Activated naive CD8-positive, alpha-beta T cell treated with anti-CD3 and anti-CD28 coated beads for 36 hours (primary cell): ENCODE measurements at regions not wholly inside any gene's neighbourhood (a gene's known extent, or its start where the extent isn't known, plus 50 kb on each side); places are given as distances from the start of the nearest gene placed in this dataset.

Source experiments
- DNase-seq: peaks from one replicate; pipeline ENCODE4 v3.0.0; 2021
- H3K27ac Mint-ChIP-seq: one replicate; pipeline ENCODE4 v1.8.0; 2022; ENCODE audit warnings: mild to moderate bottlenecking, moderate library complexity, mixed read lengths
- H3K27me3 Mint-ChIP-seq: one replicate; pipeline ENCODE4 v1.8.0; 2022; ENCODE audit warnings: mild to moderate bottlenecking, mixed read lengths
- H3K36me3 Mint-ChIP-seq: one replicate; pipeline ENCODE4 v1.8.0; 2021; ENCODE audit warnings: mild to moderate bottlenecking, mixed read lengths
- H3K4me1 Mint-ChIP-seq: one replicate; pipeline ENCODE4 v1.8.0; 2021; ENCODE audit warnings: mixed read lengths
- H3K4me3 Mint-ChIP-seq: one replicate; pipeline ENCODE4 v1.8.0; 2022; ENCODE audit warnings: mild to moderate bottlenecking, moderate library complexity, mixed read lengths
- H3K9me3 Mint-ChIP-seq: one replicate; pipeline ENCODE4 v1.8.0; 2022; ENCODE audit warnings: mixed read lengths

GRCh38 chr18:55839343-55839742 is 251.4 kb upstream of the TCF4 start:
- Mint-ChIP-seq H3K27me3 (no peaks in the 10 kb centered on the region), H3K4me1 (no peaks in the 10 kb centered on the region), H3K9me3 (peaks cover 7% of the 10 kb centered on the region), H3K27ac (no peak overlapping the region), H3K36me3 (no peaks in the 10 kb centered on the region), H3K4me3 (no peak overlapping the region)
- DNase-seq = no peak

- H3K27ac Mint-ChIP-seq = no peak overlapping the region
- no peak overlapping the region for H3K4me3 Mint-ChIP-seq
- no peaks in the 10 kb centered on the region for H3K36me3 Mint-ChIP-seq
- H3K27me3 Mint-ChIP-seq = no peaks in the 10 kb centered on the region
- peaks cover 7% of the 10 kb centered on the region for H3K9me3 Mint-ChIP-seq
- no peaks in the 10 kb centered on the region for H3K4me1 Mint-ChIP-seq
- DNase-seq = no peak
Observed at GRCh38 chr18:55838841-55839240, 250.8 kb upstream of the TCF4 start.

DNA sequence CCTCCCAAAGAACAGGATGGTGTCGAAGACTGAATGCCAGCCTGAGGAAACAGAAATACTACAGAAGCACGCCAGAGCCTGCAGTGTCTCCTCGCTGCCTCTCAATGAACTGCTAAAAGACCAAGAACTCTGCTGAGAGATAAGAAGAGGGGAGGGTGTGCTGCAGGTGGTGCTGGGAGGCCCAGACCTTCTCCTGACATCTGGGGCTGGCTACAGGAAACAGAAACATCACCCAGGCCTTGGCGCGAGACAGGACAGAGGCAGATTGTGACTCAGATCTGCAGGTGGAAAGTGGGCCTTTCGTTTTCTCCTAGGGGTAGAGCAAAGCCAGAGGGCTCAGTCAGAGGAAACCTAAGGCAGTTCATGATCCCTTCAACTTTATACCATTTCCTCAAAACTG is 250.3 kb upstream of the TCF4 start:
- peaks cover 7% of the 10 kb centered on the region for H3K9me3 Mint-ChIP-seq
- DNase-seq = no peak
- no peaks in the 10 kb centered on the region for H3K36me3 Mint-ChIP-seq
- no peaks in the 10 kb centered on the region for H3K4me1 Mint-ChIP-seq
- no peak overlapping the region for H3K4me3 Mint-ChIP-seq
- no peaks in the 10 kb centered on the region for H3K27me3 Mint-ChIP-seq
- H3K27ac Mint-ChIP-seq = no peak overlapping the region

DNA sequence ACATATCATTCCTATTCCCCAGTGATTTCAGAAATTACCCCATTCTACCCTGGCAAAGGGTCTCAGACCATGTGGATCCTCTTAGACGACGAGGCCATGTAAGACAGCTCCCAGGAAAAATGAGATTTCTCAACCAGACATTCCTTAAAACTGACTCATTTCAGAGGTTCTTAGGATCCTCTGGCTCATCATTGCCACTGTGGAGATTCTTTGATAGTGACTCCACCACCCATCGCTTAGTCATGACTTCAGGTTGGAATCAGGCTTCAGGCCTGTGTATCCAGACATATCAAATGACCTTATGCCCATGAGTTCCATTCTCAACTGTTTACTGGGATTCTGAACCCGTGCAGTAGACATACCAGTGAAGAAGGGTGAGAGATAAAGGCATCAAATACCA is 245.6 kb upstream of the TCF4 start:
- Mint-ChIP-seq H3K27ac (no peak overlapping the region), H3K4me3 (no peak overlapping the region), H3K36me3 (no peaks in the 10 kb centered on the region), H3K4me1 (no peaks in the 10 kb centered on the region), H3K27me3 (no peaks in the 10 kb centered on the region), H3K9me3 (peaks cover 7% of the 10 kb centered on the region)
- no peak for DNase-seq

DNA sequence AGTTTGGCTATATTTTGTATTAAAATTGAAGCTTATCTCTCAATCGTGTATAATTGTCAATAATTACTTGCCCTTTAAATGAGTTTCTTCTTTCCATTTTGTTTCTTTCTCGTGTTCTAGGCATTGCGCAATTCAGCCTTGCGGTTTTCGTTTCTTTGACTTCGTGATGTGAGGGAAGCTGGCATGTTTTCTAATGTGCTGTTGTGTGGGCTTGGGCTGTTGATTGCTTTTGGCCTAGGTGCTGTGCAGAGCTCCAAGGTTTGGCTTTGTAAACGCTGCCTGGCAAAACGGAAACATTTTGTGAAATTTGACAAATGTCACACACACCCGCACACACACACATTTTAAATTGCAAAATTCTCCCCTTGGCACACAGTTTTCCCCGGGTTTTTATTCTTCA is 242.6 kb upstream of the TCF4 start:
- H3K27me3 Mint-ChIP-seq = no peaks in the 10 kb centered on the region
- no peak overlapping the region for H3K27ac Mint-ChIP-seq
- no peaks in the 10 kb centered on the region for H3K4me1 Mint-ChIP-seq
- no peaks in the 10 kb centered on the region for H3K36me3 Mint-ChIP-seq
- H3K4me3 Mint-ChIP-seq = no peak overlapping the region
- peaks cover 3% of the 10 kb centered on the region for H3K9me3 Mint-ChIP-seq
- no peak for DNase-seq

DNA sequence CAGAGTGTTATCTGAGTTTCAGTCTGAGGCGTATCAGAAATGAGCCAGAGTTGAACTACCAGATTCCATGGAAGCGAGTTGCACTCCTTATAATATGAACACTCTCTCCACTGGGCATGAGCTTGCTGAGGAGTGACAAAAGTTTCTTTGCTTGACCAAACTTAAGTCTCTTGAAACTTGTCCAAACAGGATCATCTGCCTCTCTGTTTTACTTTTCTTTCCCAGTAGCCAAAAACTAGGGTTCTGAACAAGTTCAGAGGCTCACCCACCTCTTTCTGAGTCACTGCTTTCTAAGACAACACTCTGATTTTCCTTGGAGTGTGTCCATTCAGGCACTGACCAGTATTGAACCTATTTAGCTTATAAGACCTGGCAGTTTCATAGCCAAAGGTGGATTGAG is 233.2 kb upstream of the TCF4 start:
- DNase-seq = no peak

GRCh38 chr18:55819448-55819847 is 231.5 kb upstream of the TCF4 start:
- no peaks in the 10 kb centered on the region for H3K9me3 Mint-ChIP-seq
- no peaks in the 10 kb centered on the region for H3K36me3 Mint-ChIP-seq
- H3K4me3 Mint-ChIP-seq = no peak overlapping the region
- no peaks in the 10 kb centered on the region for H3K27me3 Mint-ChIP-seq
- no peak for DNase-seq
- no peak overlapping the region for H3K27ac Mint-ChIP-seq
- H3K4me1 Mint-ChIP-seq = no peaks in the 10 kb centered on the region

More for the DNA sequence above, 233.2 kb upstream of the TCF4 start:
- H3K4me1 Mint-ChIP-seq = no peaks in the 10 kb centered on the region
- H3K27ac Mint-ChIP-seq = no peak overlapping the region
- peaks cover 2% of the 10 kb centered on the region for H3K9me3 Mint-ChIP-seq
- no peaks in the 10 kb centered on the region for H3K36me3 Mint-ChIP-seq
- no peaks in the 10 kb centered on the region for H3K27me3 Mint-ChIP-seq
- H3K4me3 Mint-ChIP-seq = no peak overlapping the region

GRCh38 chr18:55818284-55818683 is 230.3 kb upstream of the TCF4 start:
- DNase-seq = no peak
- H3K4me3 Mint-ChIP-seq = no peak overlapping the region
- no peaks in the 10 kb centered on the region for H3K9me3 Mint-ChIP-seq
- H3K27ac Mint-ChIP-seq = no peak overlapping the region
- no peaks in the 10 kb centered on the region for H3K36me3 Mint-ChIP-seq
- H3K27me3 Mint-ChIP-seq = no peaks in the 10 kb centered on the region
- no peaks in the 10 kb centered on the region for H3K4me1 Mint-ChIP-seq

- no peaks in the 10 kb centered on the region for H3K27me3 Mint-ChIP-seq
- no peak overlapping the region for H3K27ac Mint-ChIP-seq
Observed at GRCh38 chr18:55811925-55812324, 223.9 kb upstream of the TCF4 start.

DNA sequence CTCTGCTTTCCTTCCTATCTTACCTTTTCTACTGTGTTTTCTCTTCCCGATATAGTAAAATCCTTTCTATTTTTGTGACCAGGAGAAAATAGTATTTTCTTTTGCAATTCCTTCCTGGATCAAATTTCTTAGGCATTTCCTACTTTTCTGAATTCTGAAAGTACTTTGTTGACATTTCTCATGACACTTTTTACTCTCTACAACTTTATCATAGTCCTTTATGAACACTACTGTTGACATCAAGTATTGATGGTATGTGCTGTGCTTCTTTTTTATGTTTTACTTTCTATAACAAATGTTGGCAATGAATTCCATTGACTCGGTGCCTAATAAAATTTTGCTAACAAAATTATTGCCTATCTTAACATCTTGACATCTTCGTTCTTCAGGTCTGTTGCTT is 217.7 kb upstream of the TCF4 start:
- no peak overlapping the region for H3K4me3 Mint-ChIP-seq
- H3K36me3 Mint-ChIP-seq = no peaks in the 10 kb centered on the region

More at GRCh38 chr18:55811925-55812324, 223.9 kb upstream of the TCF4 start:
- H3K4me1 Mint-ChIP-seq = no peaks in the 10 kb centered on the region
- no peaks in the 10 kb centered on the region for H3K36me3 Mint-ChIP-seq
- no peak for DNase-seq
- H3K9me3 Mint-ChIP-seq = no peaks in the 10 kb centered on the region
- H3K4me3 Mint-ChIP-seq = no peak overlapping the region

GRCh38 chr18:55795101-55795669 is 207.2 kb upstream of the TCF4 start:
- Mint-ChIP-seq H3K27me3 (peaks cover 3% of the 10 kb centered on the region), H3K27ac (no peak overlapping the region), H3K9me3 (peaks cover under 1% of the 10 kb centered on the region), H3K36me3 (no peaks in the 10 kb centered on the region), H3K4me3 (no peak overlapping the region), H3K4me1 (no peaks in the 10 kb centered on the region)
- no peak for DNase-seq

More for the DNA sequence above, 217.7 kb upstream of the TCF4 start:
- Mint-ChIP-seq H3K27ac (no peak overlapping the region), H3K9me3 (peaks cover 2% of the 10 kb centered on the region), H3K4me1 (no peaks in the 10 kb centered on the region), H3K27me3 (no peaks in the 10 kb centered on the region)
- DNase-seq = no peak

DNA sequence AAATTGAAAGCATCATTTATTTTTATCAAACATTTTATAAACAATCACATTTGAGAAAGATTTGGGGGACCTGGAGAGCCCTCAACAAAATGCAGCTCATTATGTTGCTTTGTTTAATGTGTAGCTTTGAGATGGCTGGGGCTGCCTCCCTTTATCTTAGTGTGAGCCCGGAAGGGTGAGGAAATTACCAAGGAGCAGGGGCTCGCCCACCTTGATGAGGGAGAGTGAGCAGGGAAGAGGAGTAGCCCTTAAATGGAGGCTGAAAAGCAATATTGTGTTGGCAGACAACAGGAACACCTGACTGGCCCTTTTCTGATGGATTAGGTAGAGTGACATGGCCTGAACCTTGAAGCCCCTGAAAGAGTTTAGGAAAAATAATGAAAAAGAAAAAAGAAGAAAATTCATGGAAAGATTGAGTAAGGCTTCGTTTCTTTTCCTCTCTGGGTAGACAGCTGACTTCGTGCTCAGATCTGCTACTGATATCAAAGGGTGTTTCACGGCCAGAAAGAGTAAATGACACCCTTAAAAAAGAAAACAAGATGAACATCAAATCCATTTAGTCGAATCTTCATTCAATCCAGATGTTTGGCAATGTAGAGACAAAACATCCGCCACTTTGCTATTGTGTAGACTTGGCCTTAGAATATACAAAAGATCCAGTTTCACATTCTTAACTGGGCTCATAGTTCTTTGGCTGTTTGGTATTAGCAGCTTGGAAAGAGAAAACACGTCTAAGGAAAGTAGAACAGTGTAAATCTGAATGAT is 206.5 kb upstream of the TCF4 start:
- no peak overlapping the region for H3K4me3 Mint-ChIP-seq
- no peaks in the 10 kb centered on the region for H3K36me3 Mint-ChIP-seq
- no peaks in the 10 kb centered on the region for H3K9me3 Mint-ChIP-seq
- H3K4me1 Mint-ChIP-seq = no peaks in the 10 kb centered on the region
- peaks cover 3% of the 10 kb centered on the region for H3K27me3 Mint-ChIP-seq
- no peak overlapping the region for H3K27ac Mint-ChIP-seq
- DNase-seq = no peak

DNA sequence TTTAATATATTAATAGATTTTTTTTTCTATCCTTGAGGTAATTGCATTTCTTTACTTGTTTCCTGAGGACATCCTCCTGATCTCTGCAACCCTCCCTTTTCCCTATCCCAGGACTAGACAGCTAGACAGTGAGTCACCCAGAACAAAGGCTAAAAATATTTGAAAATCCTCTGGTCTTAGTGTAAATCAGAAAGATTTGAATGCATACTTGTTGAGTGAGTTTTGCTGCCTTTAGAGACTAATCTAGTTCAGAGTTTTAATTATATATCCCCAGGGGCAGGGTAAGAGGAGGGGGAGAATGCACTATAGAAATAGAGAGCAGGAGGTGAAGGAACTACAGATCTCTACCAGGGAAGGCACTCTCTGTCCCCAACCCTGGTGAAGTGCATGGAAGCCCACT is 202.3 kb upstream of the TCF4 start:
- H3K27ac Mint-ChIP-seq = no peak overlapping the region
- H3K27me3 Mint-ChIP-seq = peaks cover 5% of the 10 kb centered on the region
- DNase-seq = no peak
- no peak overlapping the region for H3K4me3 Mint-ChIP-seq
- H3K36me3 Mint-ChIP-seq = no peaks in the 10 kb centered on the region
- H3K9me3 Mint-ChIP-seq = no peaks in the 10 kb centered on the region
- no peaks in the 10 kb centered on the region for H3K4me1 Mint-ChIP-seq

- no peak overlapping the region for H3K4me3 Mint-ChIP-seq
- no peaks in the 10 kb centered on the region for H3K36me3 Mint-ChIP-seq
- H3K4me1 Mint-ChIP-seq = no peaks in the 10 kb centered on the region
- no peak for DNase-seq
- H3K9me3 Mint-ChIP-seq = no peaks in the 10 kb centered on the region
- H3K27ac Mint-ChIP-seq = no peak overlapping the region
- H3K27me3 Mint-ChIP-seq = peaks cover 14% of the 10 kb centered on the region
Observed at GRCh38 chr18:55787536-55788073, 199.6 kb upstream of the TCF4 start.

DNA sequence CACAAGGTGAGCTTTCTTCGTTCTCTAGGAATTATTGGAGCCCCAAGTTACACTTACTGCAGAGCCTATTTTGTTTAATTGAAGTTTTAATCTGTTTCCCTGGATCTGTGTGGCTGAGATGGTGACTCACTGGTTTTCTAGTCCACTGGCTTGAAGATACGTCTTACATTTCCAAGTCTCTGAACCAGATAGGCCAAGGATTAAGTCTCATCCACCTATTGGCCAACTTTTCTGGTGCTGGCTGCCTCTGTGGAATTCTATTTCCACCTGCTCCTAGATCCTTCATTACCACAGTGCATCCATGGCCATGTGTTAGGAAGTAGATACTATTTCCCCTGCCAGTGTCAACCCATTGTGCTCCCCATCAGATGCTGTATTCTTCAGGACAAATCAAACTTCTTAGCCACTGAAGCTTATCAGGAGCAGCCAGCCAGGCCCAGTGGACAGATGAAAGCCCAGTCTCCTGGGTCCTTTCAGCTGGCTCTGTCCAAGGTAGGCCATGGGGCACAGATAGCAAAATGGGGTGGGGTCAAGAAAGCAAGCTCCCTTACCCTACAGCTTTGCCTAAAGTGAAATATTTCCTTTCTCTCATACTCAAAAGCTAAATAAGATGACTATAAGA is 198.8 kb upstream of the TCF4 start:
- no peak for DNase-seq
- no peaks in the 10 kb centered on the region for H3K4me1 Mint-ChIP-seq
- H3K36me3 Mint-ChIP-seq = no peaks in the 10 kb centered on the region
- H3K27me3 Mint-ChIP-seq = peaks cover 21% of the 10 kb centered on the region
- H3K4me3 Mint-ChIP-seq = no peak overlapping the region
- no peaks in the 10 kb centered on the region for H3K9me3 Mint-ChIP-seq
- H3K27ac Mint-ChIP-seq = no peak overlapping the region
